ENCODE measurements at regions not wholly inside any gene's neighbourhood (a gene's known extent, or its start where the extent isn't known, plus 50 kb on each side); places are given as distances from the start of the nearest gene placed in this dataset.

- TF ChIP-seq CTCF (IDR thresholded peaks at IDR 0.05; ENCODE audit: insufficient read depth, low read depth, low read length) = no peak
- no peak overlapping the region for H3K4me3 ChIP-seq (ENCODE audit: low read depth, low read length)
- no peak for DNase-seq (ENCODE audit: low read depth)
These were observed 298.6 kb downstream of the ZNF536 start for GRCh38 chr19:30670562-30671366.

DNA sequence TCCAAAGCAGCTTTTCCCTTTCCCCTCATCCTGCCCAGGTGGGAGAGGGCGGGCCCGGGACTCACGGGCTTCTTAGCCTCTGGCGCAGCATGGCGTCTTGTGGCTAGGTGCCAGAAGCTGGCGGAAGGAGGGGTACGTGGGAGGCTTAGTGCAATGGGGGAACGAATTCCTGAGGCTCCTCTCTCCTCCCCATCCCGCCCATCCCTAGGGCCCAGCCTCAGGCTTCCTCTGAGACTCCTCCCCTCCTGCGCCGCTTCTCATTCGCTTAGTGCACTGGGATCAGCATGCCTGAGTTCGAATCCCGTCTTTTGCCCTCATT is 297.8 kb downstream of the ZNF536 start:
- no peak for DNase-seq (ENCODE audit: low read depth)
- no peak overlapping the region for H3K4me3 ChIP-seq (ENCODE audit: low read depth, low read length)
- TF ChIP-seq CTCF (IDR thresholded peaks at IDR 0.05; ENCODE audit: insufficient read depth, low read depth, low read length) = no peak

GRCh38 chr19:30669329-30670010 is 297.3 kb downstream of the ZNF536 start:
- peak; percentile 33 for DNase-seq (ENCODE audit: low read depth)
- TF ChIP-seq CTCF (IDR thresholded peaks at IDR 0.05; ENCODE audit: insufficient read depth, low read depth, low read length) = peak; percentile 73
- H3K4me3 ChIP-seq (ENCODE audit: low read depth, low read length) = no peak overlapping the region

- no peak for TF ChIP-seq CTCF (IDR thresholded peaks at IDR 0.05; ENCODE audit: insufficient read depth, low read depth, low read length)
- DNase-seq (ENCODE audit: low read depth) = no peak
- H3K4me3 ChIP-seq (ENCODE audit: low read depth, low read length) = no peak overlapping the region
These were observed 296.5 kb downstream of the ZNF536 start for GRCh38 chr19:30668521-30669155.

GRCh38 chr19:30667746-30668145 is 295.6 kb downstream of the ZNF536 start:
- TF ChIP-seq CTCF (IDR thresholded peaks at IDR 0.05; ENCODE audit: insufficient read depth, low read depth, low read length) = no peak
- no peak overlapping the region for H3K4me3 ChIP-seq (ENCODE audit: low read depth, low read length)
- DNase-seq (ENCODE audit: low read depth) = no peak

DNA sequence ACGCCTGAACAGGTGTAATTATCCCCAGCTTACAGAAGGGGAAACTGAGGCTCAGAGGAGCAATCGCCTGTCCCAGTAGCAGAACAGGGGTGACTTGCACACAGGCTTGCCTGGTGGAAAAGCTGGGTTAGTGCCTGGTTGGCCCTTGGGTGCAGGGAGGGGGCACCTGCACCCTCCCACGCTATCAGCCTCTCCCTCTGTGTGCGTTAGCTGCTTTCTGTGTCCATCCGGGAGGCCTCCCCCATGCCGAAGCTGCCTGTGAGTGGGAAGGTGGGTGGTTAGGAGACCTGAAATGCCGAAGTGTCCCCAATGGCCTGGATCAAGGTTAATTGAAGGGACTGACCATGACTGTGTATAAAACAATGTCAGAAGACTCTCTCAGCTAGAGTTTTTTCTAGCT is 295.0 kb downstream of the ZNF536 start:
- no peak overlapping the region for H3K4me3 ChIP-seq (ENCODE audit: low read depth, low read length)
- no peak for DNase-seq (ENCODE audit: low read depth)
- TF ChIP-seq CTCF (IDR thresholded peaks at IDR 0.05; ENCODE audit: insufficient read depth, low read depth, low read length) = no peak

All from fibroblast of villous mesenchyme (primary cell).